Suprapubic skin (tissue), 4 donors: ENCODE measurements at regions not wholly inside any gene's neighbourhood (a gene's known extent, or its start where the extent isn't known, plus 50 kb on each side); places are given as distances from the start of the nearest gene placed in this dataset.

Experiments
- DNase-seq, 2 donors: peaks; one replicate each; pipeline ENCODE4 v3.0.0-alpha.2; 2019; ENCODE audit warnings: low spot score in 2 of 2
- H3K27ac ChIP-seq: fragments of 200-600 bp; sonication (generic); one replicate; pipeline ENCODE4 v1.5.1; 2019
- H3K27me3 ChIP-seq: fragments of 200-600 bp; sonication (generic); one replicate; pipeline ENCODE4 v1.5.1; 2019
- H3K36me3 ChIP-seq: fragments of 200-600 bp; sonication (generic); one replicate; pipeline ENCODE4 v1.5.1; 2019
- H3K4me1 ChIP-seq: fragments of 200-600 bp; sonication (generic); one replicate; pipeline ENCODE4 v1.5.1; 2019
- H3K4me3 ChIP-seq: fragments of 200-600 bp; sonication (generic); one replicate; pipeline ENCODE4 v1.5.1; 2019; ENCODE audit warnings: mild to moderate bottlenecking
- H3K9me3 ChIP-seq: fragments of 200-600 bp; sonication (generic); one replicate; pipeline ENCODE4 v1.5.1; 2019
- CTCF ChIP-seq, 2 donors: fragments of 200-600 bp in 1 of 2; fragments of 450-650 bp in 1 of 2; sonication (generic) in 1 of 2; IDR thresholded peaks; one replicate each; pipeline ENCODE4 v1.5.1; 2016 to 2019; ENCODE audit warnings: antibody characterized with exemption in 2 of 2, mild to moderate bottlenecking in 1 of 2, moderate library complexity in 1 of 2
- EP300 ChIP-seq: sonication (generic); formaldehyde crosslinking; IDR thresholded peaks from one replicate; pipeline ENCODE4 v1.6.1; 2017; ENCODE audit warnings: antibody characterized with exemption
- POLR2A ChIP-seq, 2 donors: fragments of 450-650 bp; IDR thresholded peaks; one replicate each; pipeline ENCODE4 v1.6.1; 2017; ENCODE audit warnings: antibody characterized with exemption in 2 of 2, mild to moderate bottlenecking in 2 of 2, moderate library complexity in 2 of 2
- POLR2AphosphoS5 ChIP-seq, 3 donors: sonication (generic); formaldehyde crosslinking; IDR thresholded peaks; one replicate each; pipeline ENCODE4 v1.6.1; 2017; ENCODE audit warnings: antibody characterized with exemption in 3 of 3
- WGBS: methylation state at CpG from one replicate; pipeline ENCODE4 v1.1.5; 2018; 5-methylcytosine and 5-hydroxymethylcytosine counted together

- H3K27me3 ChIP-seq = no peaks in the 10 kb centered on the region
- no peak overlapping the region for H3K4me3 ChIP-seq
- DNase-seq = no peak
Measured at GRCh38 chr13:68056816-68057710, 826.9 kb upstream of the PCDH9 start.

GRCh38 chr13:68051910-68052309, 821.8 kb upstream of the PCDH9 start:
- H3K4me3 ChIP-seq = no peak overlapping the region
- H3K27me3 ChIP-seq = no peaks in the 10 kb centered on the region
- H3K4me1 ChIP-seq = no peaks in the 10 kb centered on the region
- TF ChIP-seq EP300 (no peak), POLR2A (IDR thresholded peaks at IDR 0.05) (no peak), POLR2AphosphoS5 (IDR thresholded peaks at IDR 0.05) (no peak), CTCF (IDR thresholded peaks at IDR 0.05) (no peak)
- DNase-seq = no peak
- H3K9me3 ChIP-seq = no peaks in the 10 kb centered on the region
- no peak overlapping the region for H3K27ac ChIP-seq
- 86% methylated on average over 5 of the region's 5 CpGs for WGBS
- H3K36me3 ChIP-seq = no peaks in the 10 kb centered on the region

More at GRCh38 chr13:68056816-68057710, 826.9 kb upstream of the PCDH9 start:
- no peak for TF ChIP-seq EP300
- no peak for TF ChIP-seq CTCF (IDR thresholded peaks at IDR 0.05)
- no peak for TF ChIP-seq POLR2AphosphoS5 (IDR thresholded peaks at IDR 0.05)
- no peak for TF ChIP-seq POLR2A (IDR thresholded peaks at IDR 0.05)
- H3K9me3 ChIP-seq = no peaks in the 10 kb centered on the region
- 91% methylated on average over 5 of the region's 5 CpGs for WGBS
- no peaks in the 10 kb centered on the region for H3K4me1 ChIP-seq
- H3K27ac ChIP-seq = no peak overlapping the region
- no peaks in the 10 kb centered on the region for H3K36me3 ChIP-seq

GRCh38 chr13:68050761-68051160, 820.6 kb upstream of the PCDH9 start:
- H3K4me1 ChIP-seq = no peaks in the 10 kb centered on the region
- H3K27me3 ChIP-seq = no peaks in the 10 kb centered on the region
- no peak for TF ChIP-seq EP300
- H3K4me3 ChIP-seq = no peak overlapping the region
- 40% methylated on average over 1 of the region's 1 CpG for WGBS
- DNase-seq = no peak
- no peaks in the 10 kb centered on the region for H3K9me3 ChIP-seq
- no peak overlapping the region for H3K27ac ChIP-seq
- no peaks in the 10 kb centered on the region for H3K36me3 ChIP-seq

- TF ChIP-seq CTCF (IDR thresholded peaks at IDR 0.05) (no peak), POLR2A (IDR thresholded peaks at IDR 0.05) (no peak), EP300 (no peak), POLR2AphosphoS5 (IDR thresholded peaks at IDR 0.05) (no peak)
- DNase-seq = no peak
- H3K36me3 ChIP-seq = no peaks in the 10 kb centered on the region
- WGBS = 73% methylated on average over 3 of the region's 3 CpGs
- H3K9me3 ChIP-seq = no peaks in the 10 kb centered on the region
- H3K4me1 ChIP-seq = no peaks in the 10 kb centered on the region
- H3K4me3 ChIP-seq = no peak overlapping the region
- H3K27ac ChIP-seq = no peak overlapping the region
- H3K27me3 ChIP-seq = no peaks in the 10 kb centered on the region
Measured at GRCh38 chr13:68048802-68049359, 818.7 kb upstream of the PCDH9 start.

- TF ChIP-seq EP300 (no peak), CTCF (IDR thresholded peaks at IDR 0.05) (no peak), POLR2AphosphoS5 (IDR thresholded peaks at IDR 0.05) (no peak), POLR2A (IDR thresholded peaks at IDR 0.05) (no peak)
- no peak overlapping the region for H3K27ac ChIP-seq
- H3K27me3 ChIP-seq = no peaks in the 10 kb centered on the region
- no peaks in the 10 kb centered on the region for H3K36me3 ChIP-seq
- WGBS = 48% methylated on average over 3 of the region's 3 CpGs
- no peak overlapping the region for H3K4me3 ChIP-seq
- H3K9me3 ChIP-seq = no peaks in the 10 kb centered on the region
- H3K4me1 ChIP-seq = no peaks in the 10 kb centered on the region
- no peak for DNase-seq
Measured at GRCh38 chr13:68047889-68048288, 817.8 kb upstream of the PCDH9 start.
